ENCODE measurements at regions not wholly inside any gene's neighbourhood (a gene's known extent, or its start where the extent isn't known, plus 50 kb on each side); places are given as distances from the start of the nearest gene placed in this dataset.

DNA sequence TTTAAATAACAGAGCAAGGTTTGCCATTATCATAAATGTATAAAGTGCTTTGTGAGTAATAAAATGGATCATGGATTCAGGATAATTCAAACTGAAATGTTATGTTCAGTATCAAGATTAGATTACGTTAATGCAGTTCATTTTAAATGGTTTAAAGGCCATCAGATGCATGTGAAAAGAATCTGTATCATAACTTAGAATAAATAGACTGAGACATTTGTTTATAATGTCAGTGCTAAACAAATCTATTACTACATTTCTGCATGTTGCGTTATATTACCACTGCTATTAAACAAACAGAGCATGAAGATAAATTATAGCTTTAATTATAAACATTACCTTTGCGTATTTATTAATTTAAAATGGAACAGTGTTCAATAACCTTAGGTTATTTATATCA lies 160.2 kb downstream of the TOX3 start:
- Mint-ChIP-seq H3K4me3 (no peak overlapping the region), H3K27me3 (peaks cover 32% of the 10 kb centered on the region), H3K4me1 (ENCODE audit: unreplicated experiment) (peaks cover 16% of the 10 kb centered on the region), H3K36me3 (no peaks in the 10 kb centered on the region), H3K27ac (no peak overlapping the region), H3K9me3 (no peaks in the 10 kb centered on the region)
- TF ChIP-seq, protein P1, sequence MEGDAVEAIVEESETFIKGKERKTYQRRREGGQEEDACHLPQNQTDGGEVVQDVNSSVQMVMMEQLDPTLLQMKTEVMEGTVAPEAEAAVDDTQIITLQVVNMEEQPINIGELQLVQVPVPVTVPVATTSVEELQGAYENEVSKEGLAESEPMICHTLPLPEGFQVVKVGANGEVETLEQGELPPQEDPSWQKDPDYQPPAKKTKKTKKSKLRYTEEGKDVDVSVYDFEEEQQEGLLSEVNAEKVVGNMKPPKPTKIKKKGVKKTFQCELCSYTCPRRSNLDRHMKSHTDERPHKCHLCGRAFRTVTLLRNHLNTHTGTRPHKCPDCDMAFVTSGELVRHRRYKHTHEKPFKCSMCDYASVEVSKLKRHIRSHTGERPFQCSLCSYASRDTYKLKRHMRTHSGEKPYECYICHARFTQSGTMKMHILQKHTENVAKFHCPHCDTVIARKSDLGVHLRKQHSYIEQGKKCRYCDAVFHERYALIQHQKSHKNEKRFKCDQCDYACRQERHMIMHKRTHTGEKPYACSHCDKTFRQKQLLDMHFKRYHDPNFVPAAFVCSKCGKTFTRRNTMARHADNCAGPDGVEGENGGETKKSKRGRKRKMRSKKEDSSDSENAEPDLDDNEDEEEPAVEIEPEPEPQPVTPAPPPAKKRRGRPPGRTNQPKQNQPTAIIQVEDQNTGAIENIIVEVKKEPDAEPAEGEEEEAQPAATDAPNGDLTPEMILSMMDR (conservative IDR thresholded peaks at IDR 0.05) = no peak
- no peak for DNase-seq (ENCODE audit: extremely low spot score, unreplicated experiment)

DNA sequence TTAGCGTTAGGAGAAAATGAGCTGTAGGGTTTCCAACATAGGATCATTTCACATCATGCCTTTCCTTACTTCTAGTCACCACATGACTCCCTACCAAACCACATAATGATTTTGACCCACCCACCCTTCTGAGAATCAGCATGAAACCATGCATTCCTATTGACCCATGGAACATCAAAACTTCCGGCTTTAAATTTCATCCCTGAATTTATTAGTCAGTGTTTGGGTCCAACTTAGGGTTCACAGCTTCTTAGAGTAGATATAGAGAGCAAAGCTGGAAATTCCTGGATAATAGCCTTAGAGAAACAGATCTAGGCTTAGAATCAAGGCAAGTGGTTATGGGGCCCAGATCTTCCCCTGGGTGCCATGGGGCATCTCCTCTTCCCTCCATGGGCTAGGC lies 162.6 kb downstream of the TOX3 start:
- Mint-ChIP-seq H3K4me3 (no peak overlapping the region), H3K27me3 (peaks cover 27% of the 10 kb centered on the region), H3K4me1 (ENCODE audit: unreplicated experiment) (peaks cover 16% of the 10 kb centered on the region), H3K9me3 (no peaks in the 10 kb centered on the region), H3K27ac (no peak overlapping the region), H3K36me3 (no peaks in the 10 kb centered on the region)
- TF ChIP-seq, protein P1 (conservative IDR thresholded peaks at IDR 0.05) = no peak
- no peak for DNase-seq (ENCODE audit: extremely low spot score, unreplicated experiment)

DNA sequence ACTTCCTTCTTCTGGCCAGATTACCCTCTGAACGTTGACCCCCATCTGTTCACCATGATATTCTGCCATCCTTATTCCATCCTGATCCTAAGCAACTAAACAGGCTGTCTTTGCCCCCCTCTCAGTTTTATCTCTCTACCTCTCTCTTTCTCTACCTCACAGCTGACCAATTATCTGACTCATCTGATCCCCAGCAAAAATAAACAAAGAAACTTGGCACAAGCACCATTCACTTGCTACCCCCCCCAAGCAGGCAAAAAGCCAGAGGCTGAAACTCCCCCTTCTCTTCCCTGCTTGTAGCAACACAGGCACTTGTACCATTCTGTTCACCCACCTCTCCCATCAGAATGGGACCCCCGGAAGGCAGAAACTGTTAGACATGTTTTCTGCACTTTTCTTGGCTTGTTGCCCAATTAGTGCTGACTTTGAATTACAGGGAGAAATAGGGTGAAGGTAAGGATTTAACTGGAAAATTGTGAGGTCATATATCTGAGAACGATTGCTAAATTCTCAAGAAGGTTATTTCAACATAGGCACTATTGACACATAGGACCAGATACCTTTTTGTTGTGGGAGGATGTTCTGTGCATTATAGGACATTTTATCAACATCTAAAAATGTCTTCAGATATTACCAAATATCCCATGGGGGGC lies 163.2 kb downstream of the TOX3 start:
- no peak for DNase-seq (ENCODE audit: extremely low spot score, unreplicated experiment)
- peaks cover 27% of the 10 kb centered on the region for H3K27me3 Mint-ChIP-seq
- H3K4me3 Mint-ChIP-seq = no peak overlapping the region
- no peak overlapping the region for H3K27ac Mint-ChIP-seq
- TF ChIP-seq, protein P1 (conservative IDR thresholded peaks at IDR 0.05) = no peak
- no peaks in the 10 kb centered on the region for H3K9me3 Mint-ChIP-seq
- no peaks in the 10 kb centered on the region for H3K36me3 Mint-ChIP-seq
- H3K4me1 Mint-ChIP-seq (ENCODE audit: unreplicated experiment) = peaks cover 16% of the 10 kb centered on the region

DNA sequence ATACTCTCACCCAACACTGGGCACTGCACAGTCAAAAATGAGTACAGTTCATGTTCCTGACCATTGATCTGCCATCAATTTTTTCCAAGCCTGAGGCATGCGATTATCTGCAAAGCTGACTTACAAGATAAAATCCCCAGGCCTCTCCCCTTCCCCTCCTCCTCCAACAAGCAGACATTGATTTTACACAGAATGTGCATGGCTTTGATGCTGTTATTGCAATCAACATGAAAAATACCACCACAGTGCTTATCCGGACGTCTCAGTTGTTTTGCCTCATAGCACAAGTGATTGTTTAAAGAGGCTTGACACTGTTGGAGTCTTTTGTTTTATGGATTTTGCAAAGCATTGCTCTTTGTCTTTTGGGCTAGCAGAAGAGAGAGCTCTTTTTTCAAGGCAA lies 163.8 kb downstream of the TOX3 start:
- H3K27ac Mint-ChIP-seq = no peak overlapping the region
- H3K4me3 Mint-ChIP-seq = no peak overlapping the region
- no peaks in the 10 kb centered on the region for H3K9me3 Mint-ChIP-seq
- DNase-seq (ENCODE audit: extremely low spot score, unreplicated experiment) = no peak
- peaks cover 23% of the 10 kb centered on the region for H3K27me3 Mint-ChIP-seq
- TF ChIP-seq, protein P1 (conservative IDR thresholded peaks at IDR 0.05) = no peak
- no peaks in the 10 kb centered on the region for H3K36me3 Mint-ChIP-seq
- peaks cover 16% of the 10 kb centered on the region for H3K4me1 Mint-ChIP-seq (ENCODE audit: unreplicated experiment)

DNA sequence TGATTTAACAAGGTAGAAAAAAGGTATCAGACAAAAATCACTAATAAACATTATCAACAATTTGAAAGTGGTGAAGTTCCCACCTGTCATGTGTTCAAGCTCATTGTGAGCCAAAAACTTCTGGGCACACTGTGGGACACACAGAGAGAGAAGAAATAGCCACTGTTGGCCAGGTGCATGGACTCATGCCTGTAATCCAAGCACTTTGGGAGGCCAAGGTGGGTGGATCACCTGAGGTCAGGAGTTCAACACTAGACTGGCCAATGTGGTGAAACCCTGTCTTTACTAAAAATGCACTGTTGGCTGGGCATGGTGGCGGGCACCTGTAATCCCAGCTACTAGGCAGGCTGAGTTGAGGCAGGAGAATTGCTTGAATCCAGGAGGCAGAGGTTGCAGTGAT lies 167.4 kb downstream of the TOX3 start:
- Mint-ChIP-seq H3K36me3 (no peaks in the 10 kb centered on the region), H3K27me3 (peaks cover 13% of the 10 kb centered on the region), H3K9me3 (no peaks in the 10 kb centered on the region), H3K27ac (no peak overlapping the region), H3K4me3 (no peak overlapping the region), H3K4me1 (ENCODE audit: unreplicated experiment) (peaks cover 14% of the 10 kb centered on the region)
- TF ChIP-seq, protein P1 (conservative IDR thresholded peaks at IDR 0.05) = no peak
- no peak for DNase-seq (ENCODE audit: extremely low spot score, unreplicated experiment)
